Glutamatergic neuron (in vitro differentiated cells): ENCODE measurements at regions not wholly inside any gene's neighbourhood (a gene's known extent, or its start where the extent isn't known, plus 50 kb on each side); places are given as distances from the start of the nearest gene placed in this dataset.
"Not testable (repeated sequence)": the region's sequence is repeated elsewhere in the genome, so short reads cannot be mapped to it uniquely, and the experiment has no call there.

Experiments
- DNase-seq: peaks from one replicate; pipeline ENCODE4 v3.0.0; 2022
- H3K27ac Mint-ChIP-seq: one replicate; pipeline ENCODE4 v1.8.0; 2020; ENCODE audit warnings: mild to moderate bottlenecking, mixed read lengths, inconsistent platforms; ENCODE audit not compliant: unreplicated experiment
- H3K27me3 Mint-ChIP-seq: one replicate; pipeline ENCODE4 v1.8.0; 2020; ENCODE audit warnings: mild to moderate bottlenecking, moderate library complexity, mixed read lengths, inconsistent platforms; ENCODE audit not compliant: unreplicated experiment
- H3K36me3 Mint-ChIP-seq: one replicate; pipeline ENCODE4 v1.8.0; 2020; ENCODE audit warnings: mild to moderate bottlenecking, mixed read lengths, inconsistent platforms; ENCODE audit not compliant: unreplicated experiment
- H3K4me1 Mint-ChIP-seq: one replicate; pipeline ENCODE4 v1.8.0; 2020; ENCODE audit warnings: mild to moderate bottlenecking, low read depth, mixed read lengths, inconsistent platforms; ENCODE audit not compliant: unreplicated experiment
- H3K4me3 Mint-ChIP-seq: one replicate; pipeline ENCODE4 v1.8.0; 2020; ENCODE audit warnings: mild to moderate bottlenecking, mixed read lengths, inconsistent platforms; ENCODE audit not compliant: unreplicated experiment
- H3K9me3 Mint-ChIP-seq: one replicate; pipeline ENCODE4 v1.8.0; 2020; ENCODE audit warnings: mild to moderate bottlenecking, moderate library complexity, mixed read lengths, inconsistent platforms; ENCODE audit not compliant: unreplicated experiment
- TF ChIP-seq, protein P1 (sequence below): fragments of 200-600 bp; sonication (generic); IDR thresholded peaks from one replicate; pipeline ENCODE4 v1.5.0; 2021; ENCODE audit not compliant: partially characterized antibody, unreplicated experiment

GRCh38 chr7:73954181-73954580, 73.8 kb upstream of the ELN start:
- no peak overlapping the region for H3K4me3 Mint-ChIP-seq
- no peak for DNase-seq
- no peaks in the 10 kb centered on the region for H3K27me3 Mint-ChIP-seq
- peaks cover 1% of the 10 kb centered on the region for H3K9me3 Mint-ChIP-seq
- no peak overlapping the region for H3K27ac Mint-ChIP-seq
- TF ChIP-seq, protein P1, sequence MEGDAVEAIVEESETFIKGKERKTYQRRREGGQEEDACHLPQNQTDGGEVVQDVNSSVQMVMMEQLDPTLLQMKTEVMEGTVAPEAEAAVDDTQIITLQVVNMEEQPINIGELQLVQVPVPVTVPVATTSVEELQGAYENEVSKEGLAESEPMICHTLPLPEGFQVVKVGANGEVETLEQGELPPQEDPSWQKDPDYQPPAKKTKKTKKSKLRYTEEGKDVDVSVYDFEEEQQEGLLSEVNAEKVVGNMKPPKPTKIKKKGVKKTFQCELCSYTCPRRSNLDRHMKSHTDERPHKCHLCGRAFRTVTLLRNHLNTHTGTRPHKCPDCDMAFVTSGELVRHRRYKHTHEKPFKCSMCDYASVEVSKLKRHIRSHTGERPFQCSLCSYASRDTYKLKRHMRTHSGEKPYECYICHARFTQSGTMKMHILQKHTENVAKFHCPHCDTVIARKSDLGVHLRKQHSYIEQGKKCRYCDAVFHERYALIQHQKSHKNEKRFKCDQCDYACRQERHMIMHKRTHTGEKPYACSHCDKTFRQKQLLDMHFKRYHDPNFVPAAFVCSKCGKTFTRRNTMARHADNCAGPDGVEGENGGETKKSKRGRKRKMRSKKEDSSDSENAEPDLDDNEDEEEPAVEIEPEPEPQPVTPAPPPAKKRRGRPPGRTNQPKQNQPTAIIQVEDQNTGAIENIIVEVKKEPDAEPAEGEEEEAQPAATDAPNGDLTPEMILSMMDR = no peak
- no peaks in the 10 kb centered on the region for H3K36me3 Mint-ChIP-seq
- no peaks in the 10 kb centered on the region for H3K4me1 Mint-ChIP-seq

DNA sequence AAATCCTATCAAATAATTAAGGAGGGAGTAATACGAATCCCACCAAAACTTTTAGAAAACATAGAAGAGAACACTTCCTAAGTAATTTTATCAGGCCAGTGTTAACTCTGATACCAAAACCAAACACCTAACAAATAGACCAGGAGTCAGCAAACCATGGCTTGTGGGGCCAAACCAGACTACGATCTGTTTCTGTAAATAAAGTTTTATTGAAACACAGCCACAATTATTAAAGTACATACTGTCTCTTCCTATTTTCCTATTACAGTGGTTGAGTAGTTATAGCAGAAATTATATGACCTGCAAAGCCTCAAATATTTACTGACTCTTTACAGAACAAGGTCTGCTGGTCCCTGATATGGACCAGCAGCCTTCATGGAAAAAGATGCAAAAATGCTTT, 73.1 kb upstream of the ELN start:
- Mint-ChIP-seq H3K4me1 (no peaks in the 10 kb centered on the region), H3K9me3 (no peaks in the 10 kb centered on the region), H3K36me3 (no peaks in the 10 kb centered on the region), H3K27ac (no peak overlapping the region), H3K4me3 (no peak overlapping the region), H3K27me3 (no peaks in the 10 kb centered on the region)
- TF ChIP-seq, protein P1 = no peak
- DNase-seq = no peak

- TF ChIP-seq, protein P1 = no peak
- Mint-ChIP-seq H3K9me3 (peaks cover 4% of the 10 kb centered on the region), H3K36me3 (peaks cover 22% of the 10 kb centered on the region), H3K4me1 (no peaks in the 10 kb centered on the region), H3K27ac (no peak overlapping the region), H3K27me3 (no peaks in the 10 kb centered on the region), H3K4me3 (no peak overlapping the region)
- no peak for DNase-seq
Observed at GRCh38 chr7:73960548-73960947, 67.4 kb upstream of the ELN start.

- H3K9me3 Mint-ChIP-seq, DNase-seq, H3K4me3 Mint-ChIP-seq, H3K4me1 Mint-ChIP-seq, H3K27ac Mint-ChIP-seq, H3K27me3 Mint-ChIP-seq: not testable (repeated sequence)
- H3K36me3 Mint-ChIP-seq = peaks cover 22% of the 10 kb centered on the region
Observed at GRCh38 chr7:73961991-73962390, 66.0 kb upstream of the ELN start.

- peaks cover 7% of the 10 kb centered on the region for H3K9me3 Mint-ChIP-seq
- TF ChIP-seq, protein P1 = no peak
- H3K27ac Mint-ChIP-seq = no peak overlapping the region
- H3K27me3 Mint-ChIP-seq = peaks cover 3% of the 10 kb centered on the region
- no peaks in the 10 kb centered on the region for H3K4me1 Mint-ChIP-seq
- peaks cover 29% of the 10 kb centered on the region for H3K36me3 Mint-ChIP-seq
- H3K4me3 Mint-ChIP-seq = no peak overlapping the region
- DNase-seq = no peak
Observed at GRCh38 chr7:73963252-73963822, 64.6 kb upstream of the ELN start.
